ENCODE measurements at regions not wholly inside any gene's neighbourhood (a gene's known extent, or its start where the extent isn't known, plus 50 kb on each side); places are given as distances from the start of the nearest gene placed in this dataset.

- no peak overlapping the region for H3K4me3 ChIP-seq (replicated peaks in 1 of 2; ENCODE audit: low read depth in 2 of 2, low read length in 2 of 2)
- DNase-seq (ENCODE audit: low read depth in 2 of 2): no peak
- TF ChIP-seq CTCF (IDR thresholded peaks at IDR 0.05; ENCODE audit: low read depth, low read length): no peak
Measured at GRCh38 chr9:88596376-88596775, 61.4 kb downstream of the NXNL2 start.

GRCh38 chr9:88604836-88605511 lies 70.0 kb downstream of the NXNL2 start:
- DNase-seq (ENCODE audit: low read depth in 2 of 2): no peak
- no peak for TF ChIP-seq CTCF (IDR thresholded peaks at IDR 0.05; ENCODE audit: low read depth, low read length)
- H3K4me3 ChIP-seq (replicated peaks in 1 of 2; ENCODE audit: low read depth in 2 of 2, low read length in 2 of 2): no peak overlapping the region

GRCh38 chr9:88605512-88606362 lies 70.8 kb downstream of the NXNL2 start:
- peak; percentile 45 to 61 for DNase-seq (ENCODE audit: low read depth in 2 of 2)
- no peak overlapping the region for H3K4me3 ChIP-seq (replicated peaks in 1 of 2; ENCODE audit: low read depth in 2 of 2, low read length in 2 of 2)
- TF ChIP-seq CTCF (IDR thresholded peaks at IDR 0.05; ENCODE audit: low read depth, low read length): no peak

GRCh38 chr9:88614359-88614758 lies 79.4 kb downstream of the NXNL2 start:
- TF ChIP-seq CTCF (IDR thresholded peaks at IDR 0.05; ENCODE audit: low read depth, low read length): no peak
- no peak for DNase-seq (ENCODE audit: low read depth in 2 of 2)
- H3K4me3 ChIP-seq (replicated peaks in 1 of 2; ENCODE audit: low read depth in 2 of 2, low read length in 2 of 2): no peak overlapping the region

- TF ChIP-seq CTCF (IDR thresholded peaks at IDR 0.05; ENCODE audit: low read depth, low read length): no peak
- no peak overlapping the region for H3K4me3 ChIP-seq (replicated peaks in 1 of 2; ENCODE audit: low read depth in 2 of 2, low read length in 2 of 2)
- DNase-seq (ENCODE audit: low read depth in 2 of 2): no peak
Measured at GRCh38 chr9:88623698-88624097, 88.7 kb downstream of the NXNL2 start.

GRCh38 chr9:88628114-88628513 lies 93.1 kb downstream of the NXNL2 start:
- DNase-seq (ENCODE audit: low read depth in 2 of 2): no peak
- H3K4me3 ChIP-seq (replicated peaks in 1 of 2; ENCODE audit: low read depth in 2 of 2, low read length in 2 of 2): no peak overlapping the region
- no peak for TF ChIP-seq CTCF (IDR thresholded peaks at IDR 0.05; ENCODE audit: low read depth, low read length)

All from cardiac fibroblast (primary cell).